Stimulated activated naive CD4-positive, alpha-beta T cell (primary cell): ENCODE measurements at regions not wholly inside any gene's neighbourhood (a gene's known extent, or its start where the extent isn't known, plus 50 kb on each side); places are given as distances from the start of the nearest gene placed in this dataset.
"Not testable (repeated sequence)": the region's sequence is repeated elsewhere in the genome, so short reads cannot be mapped to it uniquely, and the experiment has no call there.

Source experiments
- DNase-seq, 6 experiments: peaks; one replicate each; lab custom pipeline; 2025; lab: John Stamatoyannopoulos, UW

DNA sequence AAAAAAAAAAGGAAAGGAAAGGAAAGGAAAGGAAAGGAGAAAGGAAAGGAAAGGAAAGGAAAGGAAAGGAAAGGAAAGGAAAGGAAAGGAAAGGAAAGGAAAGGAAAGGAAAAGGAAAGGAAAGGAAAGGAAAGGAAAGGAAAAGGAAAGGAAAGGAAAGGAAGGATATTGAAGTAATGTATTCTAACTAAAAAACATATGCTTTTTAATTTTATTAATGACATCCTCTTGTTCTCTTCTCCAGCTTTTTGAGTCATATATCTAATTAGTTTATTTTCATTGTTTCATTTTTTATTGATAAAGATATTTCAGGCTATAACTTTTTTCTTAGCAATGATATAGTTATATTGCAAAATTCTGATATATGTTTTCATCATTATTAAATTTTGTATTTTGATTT, 585.8 kb upstream of the ARID1B start:
- DNase-seq = not testable (repeated sequence)

DNA sequence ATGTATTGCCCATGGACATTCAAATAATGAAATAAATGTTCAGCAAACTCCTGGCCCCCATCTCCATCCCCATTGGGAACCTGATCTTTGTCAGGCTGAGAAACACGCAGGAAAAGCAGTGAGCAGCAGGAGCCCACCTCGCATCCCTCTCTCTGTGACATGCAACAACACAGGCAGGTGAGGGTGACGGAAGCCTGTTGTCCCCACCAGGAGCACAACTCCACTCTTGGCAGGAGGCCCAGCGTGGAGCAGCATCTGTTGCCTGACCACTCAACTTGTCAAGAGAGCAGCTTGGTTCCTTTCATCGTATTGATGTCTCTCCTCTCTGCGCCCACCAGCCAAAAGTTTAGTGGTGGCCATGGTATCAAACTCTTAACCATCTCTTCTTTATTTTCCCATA, 586.9 kb upstream of the ARID1B start:
- DNase-seq = no peak

DNA sequence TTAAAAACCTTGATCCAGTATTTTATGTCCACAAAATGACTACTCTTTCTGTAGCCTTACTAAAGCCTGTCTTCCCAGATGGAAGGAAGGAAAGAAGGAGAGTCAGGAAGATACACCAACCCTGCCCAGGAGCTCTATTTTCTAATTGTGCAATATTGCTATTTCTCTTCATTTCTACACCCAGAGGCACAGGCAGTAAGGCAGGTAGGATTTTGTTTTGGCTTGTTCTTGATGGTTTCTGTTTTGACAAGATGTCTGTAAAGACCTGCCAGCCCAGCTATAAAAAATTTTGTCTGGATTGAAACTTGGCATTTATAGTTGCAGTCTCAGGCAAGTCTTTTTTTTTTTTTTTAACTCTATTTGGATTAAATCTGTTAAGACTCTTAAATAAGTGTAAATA, 587.5 kb upstream of the ARID1B start:
- no peak for DNase-seq

DNA sequence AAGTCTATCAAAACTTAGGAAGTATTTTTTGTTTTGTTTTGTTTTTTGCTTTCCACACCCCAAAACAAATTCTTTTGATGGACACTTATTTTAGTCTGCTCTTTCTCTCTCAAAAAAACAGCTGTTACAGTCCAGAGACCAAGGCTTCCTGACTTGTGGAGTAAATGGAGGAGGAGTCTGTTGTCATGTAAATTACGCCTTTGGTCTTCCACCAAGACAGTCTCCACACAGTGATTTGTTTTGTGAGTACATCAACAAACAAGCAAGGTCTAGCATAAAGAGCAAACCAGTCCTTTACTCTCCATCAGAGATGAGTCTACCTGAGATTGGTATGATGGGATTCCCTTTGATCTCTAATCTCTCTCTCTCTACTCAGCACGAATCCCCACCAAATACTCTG, 588.0 kb upstream of the ARID1B start:
- no peak for DNase-seq

DNA sequence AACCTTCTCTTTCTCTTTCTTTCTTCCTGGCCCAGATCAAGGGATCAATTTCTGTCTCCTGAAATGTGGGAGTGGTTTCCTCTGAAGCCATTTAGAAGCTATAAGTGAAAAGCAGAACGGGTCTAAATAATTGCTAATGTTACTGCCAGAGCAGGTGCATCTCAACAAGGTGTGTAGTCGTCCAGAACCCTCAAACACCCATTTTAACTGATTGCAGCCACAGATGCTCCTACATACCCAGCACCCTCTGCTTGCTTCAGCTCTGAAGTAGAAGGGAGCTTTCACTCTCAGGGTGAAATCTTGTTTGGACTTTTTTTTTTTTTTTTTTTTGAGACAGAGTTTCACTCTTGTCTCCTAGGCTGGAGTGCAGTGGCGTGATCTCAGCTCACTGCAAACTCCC, 592.1 kb upstream of the ARID1B start:
- peak in 2 of 6 experiments; percentile 4 to 14 for DNase-seq

DNA sequence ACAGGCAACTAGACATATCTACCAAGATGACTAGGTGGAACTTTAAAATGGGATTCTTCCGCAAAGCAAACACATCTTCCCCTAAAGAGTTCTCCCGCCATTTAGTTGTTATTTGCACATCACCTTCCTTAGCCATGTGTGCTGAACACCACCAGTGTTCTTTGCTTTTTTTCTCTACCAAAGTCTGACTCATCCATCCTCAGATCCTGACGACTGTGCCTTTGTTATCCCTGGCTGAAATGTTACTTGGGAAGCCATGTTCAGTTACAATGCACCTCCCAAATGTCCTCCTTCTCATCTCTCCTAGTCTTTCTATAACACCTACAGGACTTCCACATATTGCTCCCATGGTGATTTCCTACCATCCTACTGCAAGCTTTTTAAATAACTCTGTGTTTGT, 593.5 kb upstream of the ARID1B start:
- no peak for DNase-seq

DNA sequence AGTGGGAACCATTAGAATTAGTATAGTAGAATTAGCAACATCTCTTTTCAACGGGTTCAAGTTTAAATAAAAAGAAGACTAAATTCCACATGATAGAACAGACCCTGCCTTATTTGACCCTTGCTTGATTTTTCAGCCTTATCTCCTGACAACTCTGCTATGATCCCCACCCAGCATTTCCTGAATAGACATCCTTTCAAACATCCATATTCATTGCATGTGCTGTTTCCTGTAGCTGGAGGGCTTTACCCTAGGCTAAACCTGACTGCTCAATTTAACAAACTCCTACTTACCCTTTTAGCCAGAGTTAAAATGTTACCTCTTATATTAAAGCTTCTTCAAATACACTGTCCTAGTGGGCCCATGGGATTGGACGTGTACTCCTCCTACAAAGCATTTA, 594.8 kb upstream of the ARID1B start:
- DNase-seq = peak in 1 of 6 experiments; percentile 12

DNA sequence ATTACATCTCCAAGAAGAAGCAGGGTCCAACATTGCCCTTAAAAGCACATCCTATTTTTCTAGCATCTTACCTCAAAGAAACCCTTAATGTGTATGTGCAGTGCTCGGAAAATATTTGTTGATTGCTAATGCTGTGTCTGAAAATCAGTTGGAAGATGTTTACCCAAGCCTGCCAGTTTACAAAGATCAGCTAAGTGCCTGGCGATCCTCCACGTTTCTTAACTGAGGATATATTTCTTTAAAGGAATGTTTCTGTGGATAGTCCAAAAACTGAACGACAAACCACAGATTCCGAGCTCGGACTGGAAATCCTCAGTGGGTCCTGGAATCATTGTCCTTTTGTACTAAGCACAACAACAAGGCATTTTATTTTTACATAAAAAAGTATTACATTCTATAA, 595.7 kb upstream of the ARID1B start:
- no peak for DNase-seq

DNA sequence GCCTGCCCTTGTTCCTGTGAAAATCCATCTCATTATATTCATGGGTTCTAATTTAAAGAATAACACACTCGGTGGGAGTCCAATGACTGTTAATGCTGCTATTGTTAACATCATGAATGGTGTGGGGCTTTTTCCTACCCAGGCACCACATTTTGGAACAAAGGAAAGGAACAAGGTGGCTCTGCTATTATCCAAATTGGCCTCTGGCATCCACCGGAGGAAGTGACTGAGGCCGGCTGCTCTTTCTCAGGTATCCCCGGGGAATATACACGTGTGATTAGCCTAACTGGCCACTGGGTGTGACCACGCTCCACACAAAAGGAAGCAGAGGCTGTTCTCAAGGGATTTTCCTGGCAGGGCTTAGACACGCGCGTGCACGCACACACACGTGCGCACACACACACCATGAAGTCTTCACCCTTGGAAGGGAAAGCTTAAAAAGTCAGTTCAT, 601.2 kb upstream of the ARID1B start:
- DNase-seq = no peak

DNA sequence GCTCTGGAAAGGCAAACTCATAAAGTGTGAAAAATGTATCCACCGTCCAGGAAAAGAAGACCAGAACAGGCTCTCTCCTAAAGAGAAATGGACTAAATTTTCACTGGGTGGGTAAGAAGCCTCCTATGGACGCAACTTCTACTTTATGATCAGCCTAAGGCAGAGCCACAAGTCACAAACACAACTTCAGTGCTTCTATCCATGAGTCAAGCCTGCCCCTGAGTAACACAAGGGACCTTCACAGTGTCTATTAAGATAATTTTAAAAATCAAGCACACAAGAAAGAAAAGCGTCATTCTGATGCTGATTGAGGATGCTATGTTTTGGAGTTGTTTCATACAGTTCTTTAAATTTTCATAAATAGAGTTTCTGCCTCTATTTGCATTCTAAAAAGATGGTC, 601.7 kb upstream of the ARID1B start:
- DNase-seq = no peak

DNA sequence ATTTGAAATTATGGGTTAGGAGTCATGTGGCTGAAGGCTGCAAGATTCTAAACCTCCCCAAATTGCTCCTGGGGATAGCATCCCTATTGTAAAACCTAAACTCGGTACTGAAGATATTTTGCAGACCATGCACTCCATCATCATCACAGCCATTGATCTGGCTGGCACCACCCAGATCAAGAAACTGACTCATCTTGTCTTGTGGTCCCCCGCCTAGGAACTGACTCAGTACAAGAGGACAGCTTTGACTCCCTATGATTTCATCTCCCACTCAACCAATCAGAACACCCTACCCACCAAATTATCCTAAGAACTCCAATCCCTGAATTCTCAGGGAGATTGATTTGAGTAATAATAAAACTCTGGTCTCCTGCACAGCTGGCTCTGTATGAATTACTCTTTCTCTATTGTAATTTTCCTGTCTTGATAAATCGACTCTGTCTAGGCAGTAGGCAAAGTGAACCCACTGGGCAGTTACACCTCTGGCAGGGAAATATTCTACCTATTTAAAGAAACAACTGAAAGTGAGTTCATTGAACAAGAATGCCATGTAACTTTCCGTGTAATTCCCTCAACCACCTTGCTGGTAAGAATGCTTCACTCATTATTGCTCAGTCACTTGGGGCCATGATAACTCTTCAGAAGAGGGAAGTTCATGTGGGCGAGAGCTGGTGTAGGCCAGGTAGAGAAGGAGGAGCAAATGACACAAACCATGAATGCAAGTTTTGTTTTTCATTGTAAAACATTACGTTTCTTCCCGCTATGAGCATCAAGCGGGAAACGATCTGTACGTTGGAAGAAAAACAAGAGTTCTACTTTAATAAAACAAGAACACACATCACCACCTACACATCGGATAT, 602.9 kb upstream of the ARID1B start:
- DNase-seq = no peak

DNA sequence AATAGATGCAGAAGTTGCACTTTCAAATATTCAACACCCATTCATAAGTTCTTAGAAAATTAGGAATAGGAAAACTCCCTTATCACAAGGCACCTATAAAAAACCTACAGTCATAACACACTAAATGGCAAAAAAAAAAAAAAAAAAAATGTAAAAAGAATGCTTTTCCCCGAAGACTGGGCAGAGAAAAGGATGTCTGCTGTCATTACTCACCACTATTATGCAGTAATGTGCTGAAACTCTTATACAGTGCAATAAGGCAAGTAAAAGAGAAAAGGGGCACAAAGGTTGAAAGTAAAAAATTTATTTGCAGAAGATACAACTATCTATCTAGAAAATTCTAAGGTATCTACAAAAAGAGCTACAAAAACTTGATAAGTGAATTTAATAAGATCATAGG, 607.8 kb upstream of the ARID1B start:
- DNase-seq = no peak

DNA sequence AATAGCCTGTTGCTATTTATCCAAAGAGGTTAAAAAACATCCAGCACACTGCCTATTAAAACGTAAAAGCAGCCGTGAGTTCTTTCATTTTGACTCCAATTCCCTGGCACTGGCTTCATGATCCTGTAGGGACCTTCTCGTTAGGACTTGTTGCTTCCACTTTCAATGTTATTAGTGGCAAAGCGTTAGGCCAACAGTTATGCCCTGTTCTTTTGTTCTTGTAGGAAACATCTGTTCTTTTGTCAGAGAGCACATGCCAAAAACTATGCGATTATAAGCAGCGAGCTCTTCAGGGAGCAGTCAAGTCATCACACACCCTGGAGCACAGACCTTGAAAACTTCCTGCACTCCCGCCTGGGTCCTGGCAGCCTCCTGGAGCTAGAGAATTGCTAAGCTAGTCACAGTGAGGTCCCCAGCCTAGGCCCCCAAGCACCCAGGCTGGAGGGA, 609.5 kb upstream of the ARID1B start:
- DNase-seq = peak in 1 of 6 experiments; percentile 49

DNA sequence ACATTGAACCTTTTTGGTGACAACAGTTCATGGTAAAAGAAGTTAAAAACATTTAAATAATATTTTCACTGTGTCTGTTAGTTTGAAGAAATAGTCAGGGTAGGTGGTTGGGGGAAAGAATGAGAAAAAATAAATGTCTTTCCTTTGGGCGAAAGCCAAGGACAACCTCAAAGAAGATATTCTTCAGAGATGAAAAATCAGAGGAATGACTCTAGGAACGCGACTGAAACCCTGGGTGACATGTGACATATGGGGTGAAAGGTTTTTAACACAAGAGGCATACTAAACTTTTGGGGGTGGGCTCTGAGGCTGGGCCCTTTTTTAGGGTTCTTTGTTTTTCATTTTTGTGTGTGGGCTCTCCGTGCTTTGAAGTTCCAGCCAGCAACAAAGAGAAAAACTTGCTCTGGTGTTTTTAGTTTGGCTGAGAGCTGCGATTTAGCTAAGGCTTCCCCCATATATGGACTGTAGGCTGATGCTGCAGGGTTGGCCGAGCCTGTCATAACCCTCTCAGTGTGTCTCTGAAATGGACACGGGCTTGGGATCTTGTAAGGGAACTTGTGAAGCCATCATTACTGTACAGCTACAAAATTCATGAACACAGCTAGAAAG, 610.1 kb upstream of the ARID1B start:
- peak in 2 of 6 experiments; percentile 23 to 52 for DNase-seq

DNA sequence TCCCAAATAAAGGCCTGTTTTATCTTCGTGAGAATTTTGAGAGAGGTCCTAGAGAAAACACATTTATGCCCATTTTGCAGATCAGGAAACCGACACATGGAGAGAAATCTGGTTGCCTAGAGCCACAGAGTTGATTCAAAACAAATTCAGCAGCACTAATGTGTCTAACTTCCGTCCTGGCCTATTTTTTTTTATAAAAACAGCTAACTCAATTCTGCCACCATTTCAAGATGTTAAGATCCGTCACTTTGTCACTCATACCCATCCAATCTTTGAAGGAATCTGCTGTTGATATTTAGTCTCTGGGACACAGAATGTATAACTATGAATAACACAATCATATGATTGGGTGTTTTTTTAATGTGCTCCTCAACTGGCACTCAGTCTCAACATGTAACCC, 611.1 kb upstream of the ARID1B start:
- peak in 2 of 6 experiments; percentile 37 to 38 for DNase-seq

DNA sequence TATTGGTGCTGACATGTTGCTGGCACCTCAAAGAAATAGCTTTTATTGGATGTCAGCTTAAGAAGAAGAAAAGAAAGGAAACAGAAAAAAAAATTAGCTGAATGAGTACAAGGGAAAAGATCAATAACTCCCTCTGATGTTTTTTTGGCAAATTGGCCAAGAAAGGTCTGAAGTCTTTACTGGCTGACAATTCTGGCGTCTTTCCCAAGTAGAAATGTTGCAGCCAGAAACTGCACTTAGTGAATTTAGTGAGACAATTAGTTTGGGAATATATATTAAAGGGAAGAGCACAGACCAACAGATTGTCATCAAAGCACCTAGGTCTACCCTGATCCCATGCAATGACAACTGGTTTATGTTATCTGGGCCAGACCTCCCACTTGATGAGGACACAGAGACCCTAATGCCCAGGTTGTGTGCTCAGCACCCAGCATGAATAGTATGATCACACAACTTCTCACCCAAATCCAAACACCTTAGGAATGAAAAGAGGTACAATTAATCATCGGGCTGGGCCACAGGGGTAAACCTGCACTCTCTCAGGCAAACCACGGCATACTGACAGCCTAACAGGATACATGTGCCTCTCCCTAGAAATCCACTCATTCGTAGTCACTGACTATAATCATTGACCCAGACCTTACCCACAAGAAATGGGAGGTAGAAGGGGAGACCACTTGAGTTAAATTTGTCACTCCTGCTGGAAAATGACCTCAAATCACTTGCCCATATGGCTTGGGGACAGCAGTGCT, 612.3 kb upstream of the ARID1B start:
- no peak for DNase-seq

DNA sequence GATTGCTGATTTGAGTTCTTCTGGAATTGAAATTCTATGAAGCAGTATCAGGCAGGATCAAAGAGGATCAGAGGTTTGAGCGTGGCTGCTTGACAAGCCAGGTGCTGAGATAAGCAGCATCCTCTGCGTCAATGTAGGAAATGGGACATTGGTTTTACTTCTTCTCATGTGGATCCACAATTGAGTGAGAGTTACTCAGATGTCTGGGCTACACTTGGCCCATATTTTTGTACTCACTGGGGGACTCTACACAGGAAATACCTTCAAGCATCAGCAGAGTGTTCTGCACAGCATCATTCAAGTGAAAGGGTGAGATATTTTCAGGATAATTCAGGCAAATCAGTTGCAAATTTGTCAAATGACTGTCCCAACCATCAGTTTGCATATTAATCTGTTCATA, 613.9 kb upstream of the ARID1B start:
- peak in 3 of 6 experiments; percentile 18 to 55 (median 44) for DNase-seq

DNA sequence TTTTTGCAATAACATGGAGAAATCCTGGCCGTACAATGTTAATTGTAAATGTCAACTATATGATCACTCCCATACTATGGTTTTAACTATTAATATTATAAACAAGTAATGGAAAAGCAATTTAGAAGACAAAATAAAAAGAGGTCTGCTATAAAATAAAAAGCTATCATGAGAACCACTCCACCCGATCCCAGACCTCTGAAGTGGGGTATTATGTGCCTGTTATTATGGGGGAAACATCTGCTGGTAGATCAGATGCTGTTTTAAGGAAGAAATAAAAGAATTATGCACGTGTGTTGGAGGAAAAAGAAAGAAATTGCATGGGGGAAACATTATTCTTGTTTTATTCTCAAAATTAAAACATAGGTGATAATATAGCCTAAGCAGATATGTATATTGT, 615.7 kb upstream of the ARID1B start:
- DNase-seq = no peak

DNA sequence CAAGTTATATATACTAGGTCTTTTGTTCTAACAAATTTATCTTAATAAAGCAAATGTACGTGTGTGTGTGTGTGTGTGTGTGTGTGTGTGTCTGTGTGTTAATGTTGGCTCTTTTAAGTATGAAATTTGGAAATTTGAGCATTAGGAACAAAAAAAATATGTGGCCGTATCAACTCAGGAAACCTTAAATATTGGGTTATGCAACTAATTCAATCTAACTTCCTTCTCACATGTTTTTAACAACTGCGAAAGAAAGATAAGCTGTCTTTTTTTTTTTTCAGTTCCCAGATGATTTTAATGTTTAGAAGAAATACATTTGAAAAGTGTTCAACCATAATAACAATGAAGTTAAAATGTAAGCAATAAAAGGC, 616.4 kb upstream of the ARID1B start:
- DNase-seq = no peak

DNA sequence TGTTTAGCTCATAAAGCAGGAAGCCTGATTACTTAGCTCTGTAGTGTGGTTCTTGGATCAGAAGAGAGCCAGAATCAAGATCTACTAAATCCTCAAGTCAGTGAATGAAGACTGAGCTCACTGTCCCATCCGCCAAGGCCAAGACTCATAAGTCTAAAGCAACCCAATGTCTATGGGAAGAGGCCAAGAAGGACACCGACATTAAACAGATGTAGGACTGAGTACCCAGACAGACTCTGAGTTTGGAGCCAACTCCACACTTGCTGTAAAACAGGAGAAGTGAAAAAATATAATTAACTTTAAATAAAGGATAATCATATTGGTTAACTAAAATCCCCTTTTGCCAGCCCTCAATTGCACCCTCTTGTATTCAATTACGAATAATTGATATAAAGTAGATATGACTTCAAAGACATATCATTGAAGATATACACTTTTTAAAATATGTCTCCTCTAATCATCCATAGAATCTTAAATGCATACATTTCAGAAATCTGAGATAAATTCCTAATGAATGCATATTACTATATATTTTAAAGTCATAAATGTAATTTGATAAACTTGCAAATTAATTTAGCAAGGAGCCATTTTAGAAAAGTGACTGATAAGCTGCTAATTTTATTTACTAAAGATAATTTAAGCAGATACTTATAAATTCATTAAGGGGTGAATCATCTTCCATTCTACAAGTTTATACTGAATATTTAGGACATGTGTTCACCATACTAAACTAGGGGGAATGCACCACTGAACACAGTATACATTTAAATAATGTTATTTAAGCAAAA, 617.0 kb upstream of the ARID1B start:
- no peak for DNase-seq

DNA sequence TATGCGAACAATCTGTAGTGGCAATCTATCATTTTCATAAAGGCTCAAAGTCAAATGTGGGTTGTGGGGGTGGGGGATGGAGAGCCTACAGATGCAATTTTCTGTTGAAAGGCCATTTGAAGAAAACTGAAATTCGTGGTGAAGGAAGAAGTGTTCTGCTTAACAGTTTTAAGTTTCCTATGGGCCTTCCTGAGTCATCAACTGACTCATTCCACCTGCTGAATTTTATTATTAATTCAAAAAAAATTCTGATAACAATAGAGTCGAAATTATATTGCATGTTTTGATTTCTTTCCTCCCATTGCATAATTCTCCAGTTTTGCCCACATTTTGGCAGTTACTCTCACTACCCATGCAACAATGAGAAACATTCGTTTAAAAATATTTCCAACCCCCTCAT, 622.3 kb upstream of the ARID1B start:
- no peak for DNase-seq

DNA sequence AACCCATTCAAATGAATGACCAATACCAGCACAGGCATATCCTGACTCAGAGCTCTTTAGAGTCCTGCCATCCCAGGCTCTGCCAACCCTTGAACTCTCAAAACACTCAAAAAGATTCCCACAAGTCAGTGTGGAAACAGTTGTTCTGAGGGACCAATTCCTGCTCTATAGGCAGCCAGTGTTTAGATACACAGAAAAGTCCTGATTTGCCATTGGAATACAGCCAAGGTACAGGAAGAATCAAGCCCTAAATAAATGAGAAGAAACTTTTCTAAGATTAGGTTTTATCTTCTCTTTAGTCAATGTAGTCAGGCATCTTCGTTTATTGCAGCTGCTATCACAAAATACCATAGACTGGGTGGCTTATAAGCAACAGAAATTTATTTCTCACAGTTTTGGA, 626.8 kb upstream of the ARID1B start:
- no peak for DNase-seq
